HEK293T (cell line): ENCODE measurements at regions not wholly inside any gene's neighbourhood (a gene's known extent, or its start where the extent isn't known, plus 50 kb on each side); places are given as distances from the start of the nearest gene placed in this dataset.

Experiments used
- CTCF ChIA-PET: fragments of 350-600 bp; formaldehyde crosslinking; extraction: SDS; loops from one replicate; lab custom pipeline; 2021; ENCODE audit warnings: antibody characterized with exemption, inconsistent platforms; lab: Yijun Ruan, JAX
- POLR2A ChIA-PET: fragments of 350-600 bp; formaldehyde crosslinking; extraction: SDS; loops from one replicate; lab custom pipeline; 2020; ENCODE audit warnings: antibody characterized with exemption, inconsistent platforms; lab: Yijun Ruan, JAX
- DNase-seq: peaks from one replicate; pipeline ENCODE4 v3.0.0; 2012; ENCODE audit warnings: mixed read lengths; ENCODE audit errors: extremely low spot score
- BHLHE40 ChIP-seq: fragments of 450-650 bp; IDR thresholded peaks from 2 replicates; pipeline ENCODE4 v1.6.1; 2016; ENCODE audit warnings: mild to moderate bottlenecking, moderate library complexity, borderline replicate concordance
- CTBP1 ChIP-seq: fragments of 450-650 bp; IDR thresholded peaks from 2 replicates; pipeline ENCODE4 v1.6.1; 2016; ENCODE audit warnings: borderline replicate concordance
- ELF4 ChIP-seq: fragments of 450-650 bp; IDR thresholded peaks from 2 replicates; pipeline ENCODE4 v1.6.1; 2017; ENCODE audit warnings: antibody characterized with exemption
- FOXA1 ChIP-seq: fragments of 450-650 bp; IDR thresholded peaks from 2 replicates; pipeline ENCODE4 v1.6.1; 2016; ENCODE audit warnings: mild to moderate bottlenecking
- FOXK2 ChIP-seq: fragments of 450-650 bp; IDR thresholded peaks from 2 replicates; pipeline ENCODE4 v1.6.1; 2016; ENCODE audit warnings: mild to moderate bottlenecking
- FOXM1 ChIP-seq: fragments of 450-650 bp; IDR thresholded peaks from 2 replicates; pipeline ENCODE4 v1.6.1; 2017; ENCODE audit warnings: mild to moderate bottlenecking, borderline replicate concordance
- HDGF ChIP-seq: fragments of 450-650 bp; IDR thresholded peaks from 2 replicates; pipeline ENCODE4 v1.6.1; 2017; ENCODE audit warnings: antibody characterized with exemption, borderline replicate concordance
- L3MBTL2 ChIP-seq: fragments of 450-650 bp; conservative IDR thresholded peaks from 2 replicates; pipeline ENCODE4 v1.6.1; 2016; ENCODE audit warnings: mild to moderate bottlenecking
- NFRKB ChIP-seq: fragments of 450-650 bp; IDR thresholded peaks from 2 replicates; pipeline ENCODE4 v1.6.1; 2016; ENCODE audit warnings: mild to moderate bottlenecking, moderate library complexity
- PKNOX1 ChIP-seq: fragments of 450-650 bp; IDR thresholded peaks from 2 replicates; pipeline ENCODE4 v1.6.1; 2016
- SP1 ChIP-seq: fragments of 450-650 bp; IDR thresholded peaks from 2 replicates; pipeline ENCODE4 v1.6.1; 2017
- SUZ12 ChIP-seq: fragments of 450-650 bp; IDR thresholded peaks from 2 replicates; pipeline ENCODE4 v1.6.1; 2016; ENCODE audit warnings: mild to moderate bottlenecking
- TARDBP ChIP-seq: fragments of 450-650 bp; IDR thresholded peaks from 2 replicates; pipeline ENCODE4 v1.6.1; 2016
- ZNF384 ChIP-seq: fragments of 450-650 bp; IDR thresholded peaks from 2 replicates; pipeline ENCODE4 v1.6.1; 2016

GRCh38 chr22:22032906-22033802 lies 50.6 kb upstream of the TOP3B start:
- CTCF ChIA-PET: no interaction called here
- DNase-seq: no peak
- TF ChIP-seq SP1 (no peak), CTBP1 (no peak), NFRKB (no peak), FOXK2 (no peak), BHLHE40 (no peak), SUZ12 (no peak), PKNOX1 (no peak)
- POLR2A ChIA-PET: interaction anchor here (0.9 kb wide), 1 partner anchor 10 kb away, joined by 4 read pairs; no protein-coding TSS in a partner anchor

- POLR2A ChIA-PET: no interaction called here
- CTCF ChIA-PET: interaction anchor here (0.8 kb wide), 1 partner anchor 165 kb away, joined by 3 read pairs; no protein-coding TSS in a partner anchor
- DNase-seq: no peak
- TF ChIP-seq FOXM1: no peak
- no peak for TF ChIP-seq HDGF
- TF ChIP-seq L3MBTL2: no peak
- no peak for TF ChIP-seq FOXA1
- no peak for TF ChIP-seq ZNF384
- TF ChIP-seq PKNOX1: no peak
- no peak for TF ChIP-seq TARDBP
- no peak for TF ChIP-seq ELF4
- no peak for TF ChIP-seq SUZ12
These were observed 49.7 kb upstream of the TOP3B start for GRCh38 chr22:22032099-22032905.
